Neural progenitor cell (in vitro differentiated cells): ENCODE measurements at regions not wholly inside any gene's neighbourhood (a gene's known extent, or its start where the extent isn't known, plus 50 kb on each side); places are given as distances from the start of the nearest gene placed in this dataset.

Experiments used
- CTCF ChIP-seq: fragments of 200-600 bp; sonication (generic); IDR thresholded peaks from 2 replicates; pipeline ENCODE4 v1.5.1; 2017; ENCODE audit warnings: antibody characterized with exemption, mild to moderate bottlenecking
- EZH2phosphoT487 ChIP-seq: fragments of 200-600 bp; sonication (generic); IDR thresholded peaks from 2 replicates; pipeline ENCODE4 v1.6.1; 2017; ENCODE audit warnings: antibody characterized with exemption

GRCh38 chr7:155953781-155954549 lies 141.7 kb upstream of the SHH start:
- no peak for TF ChIP-seq CTCF
- no peak for TF ChIP-seq EZH2phosphoT487
